ENCODE measurements at regions not wholly inside any gene's neighbourhood (a gene's known extent, or its start where the extent isn't known, plus 50 kb on each side); places are given as distances from the start of the nearest gene placed in this dataset.
"Not testable (repeated sequence)": the region's sequence is repeated elsewhere in the genome, so short reads cannot be mapped to it uniquely, and the experiment has no call there.

- no peak for DNase-seq (ENCODE audit: low spot score)
Measured at GRCh38 chr1:199522936-199523335, 504.6 kb upstream of the NR5A2 start.

- DNase-seq (ENCODE audit: low spot score), result no peak
Measured at GRCh38 chr1:199529324-199529723, 498.2 kb upstream of the NR5A2 start.

GRCh38 chr1:199533361-199533760 lies 494.1 kb upstream of the NR5A2 start:
- DNase-seq (ENCODE audit: low spot score), result not testable (repeated sequence)

GRCh38 chr1:199545780-199546179 lies 481.7 kb upstream of the NR5A2 start:
- no peak for DNase-seq (ENCODE audit: low spot score)

GRCh38 chr1:199546323-199546722 lies 481.2 kb upstream of the NR5A2 start:
- DNase-seq (ENCODE audit: low spot score), result no peak

GRCh38 chr1:199549421-199549820 lies 478.1 kb upstream of the NR5A2 start:
- DNase-seq (ENCODE audit: low spot score), result no peak

GRCh38 chr1:199550199-199551065 lies 477.1 kb upstream of the NR5A2 start:
- DNase-seq (ENCODE audit: low spot score), result no peak

GRCh38 chr1:199551967-199552565 lies 475.4 kb upstream of the NR5A2 start:
- no peak for DNase-seq (ENCODE audit: low spot score)

GRCh38 chr1:199553104-199553503 lies 474.4 kb upstream of the NR5A2 start:
- no peak for DNase-seq (ENCODE audit: low spot score)

- DNase-seq (ENCODE audit: low spot score), result no peak
Measured at GRCh38 chr1:199561334-199561733, 466.2 kb upstream of the NR5A2 start.

- DNase-seq (ENCODE audit: low spot score), result no peak
Measured at GRCh38 chr1:199573047-199573446, 454.5 kb upstream of the NR5A2 start.

GRCh38 chr1:199574950-199575349 lies 452.6 kb upstream of the NR5A2 start:
- DNase-seq (ENCODE audit: low spot score), result no peak

GRCh38 chr1:199580300-199580699 lies 447.2 kb upstream of the NR5A2 start:
- no peak for DNase-seq (ENCODE audit: low spot score)

- DNase-seq (ENCODE audit: low spot score), result no peak
Measured at GRCh38 chr1:199585392-199585791, 442.1 kb upstream of the NR5A2 start.

GRCh38 chr1:199590708-199591107 lies 436.8 kb upstream of the NR5A2 start:
- DNase-seq (ENCODE audit: low spot score), result no peak

- DNase-seq (ENCODE audit: low spot score), result no peak
Measured at GRCh38 chr1:199591468-199591867, 436.0 kb upstream of the NR5A2 start.

GRCh38 chr1:199593475-199593874 lies 434.0 kb upstream of the NR5A2 start:
- DNase-seq (ENCODE audit: low spot score), result no peak

GRCh38 chr1:199596448-199596847 lies 431.1 kb upstream of the NR5A2 start:
- DNase-seq (ENCODE audit: low spot score), result not testable (repeated sequence)

GRCh38 chr1:199597152-199597551 lies 430.4 kb upstream of the NR5A2 start:
- DNase-seq (ENCODE audit: low spot score), result no peak

GRCh38 chr1:199608414-199608813 lies 419.1 kb upstream of the NR5A2 start:
- DNase-seq (ENCODE audit: low spot score), result no peak

- DNase-seq (ENCODE audit: low spot score), result no peak
Measured at GRCh38 chr1:199612976-199613774, 414.3 kb upstream of the NR5A2 start.

- no peak for DNase-seq (ENCODE audit: low spot score)
Measured at GRCh38 chr1:199616947-199617346, 410.6 kb upstream of the NR5A2 start.

GRCh38 chr1:199619223-199619622 lies 408.3 kb upstream of the NR5A2 start:
- no peak for DNase-seq (ENCODE audit: low spot score)
